Stomach (tissue), 8 donors: ENCODE measurements at regions not wholly inside any gene's neighbourhood (a gene's known extent, or its start where the extent isn't known, plus 50 kb on each side); places are given as distances from the start of the nearest gene placed in this dataset.
"Not testable (repeated sequence)": the region's sequence is repeated elsewhere in the genome, so short reads cannot be mapped to it uniquely, and the experiment has no call there.

Source experiments
- DNase-seq, 2 donors: peaks; one replicate each; pipeline versions ENCODE4 v3.0.0 to v3.0.0-alpha.2; 2013 to 2019
- H3K27ac ChIP-seq, 5 donors: fragments of 200-600 bp in 4 of 5; sonication (generic) in 4 of 5; one replicate each; pipeline ENCODE4 v1.5.1; 2013 to 2019; ENCODE audit warnings: mild to moderate bottlenecking in 1 of 5, moderate library complexity in 1 of 5
- H3K27me3 ChIP-seq, 3 donors: fragments of 200-600 bp; sonication (generic); one replicate each; pipeline ENCODE4 v1.5.1; 2017 to 2019; ENCODE audit warnings: mixed run types in 1 of 3
- H3K36me3 ChIP-seq, 4 donors: fragments of 200-600 bp; sonication (generic); 1 replicate in 3 of 4; 2 replicates in 1 of 4; pipeline ENCODE4 v1.5.1; 2016 to 2019
- H3K4me1 ChIP-seq, 4 donors: fragments of 200-600 bp; sonication (generic); one replicate each; pipeline ENCODE4 v1.5.1; 2016 to 2019
- H3K4me3 ChIP-seq, 4 donors: fragments of 200-600 bp; sonication (generic) in 3 of 4; one replicate each; pipeline ENCODE4 v1.5.1; 2016 to 2019; ENCODE audit warnings: mild to moderate bottlenecking in 1 of 4
- H3K9me3 ChIP-seq, 4 donors: fragments of 200-600 bp; sonication (generic); one replicate each; pipeline ENCODE4 v1.5.1; 2016 to 2019
- CTCF ChIP-seq, 7 experiments: fragments of 450-650 bp in 4 of 7; fragments of 200-600 bp in 3 of 7; sonication (generic) in 3 of 7; IDR thresholded peaks; one replicate each; pipeline ENCODE4 v1.5.1; 2016 to 2019; ENCODE audit warnings: antibody characterized with exemption in 7 of 7, control low read depth in 2 of 7, mild to moderate bottlenecking in 1 of 7
- EP300 ChIP-seq: sonication (generic); formaldehyde crosslinking; IDR thresholded peaks from one replicate; pipeline ENCODE4 v1.6.1; 2017; ENCODE audit warnings: antibody characterized with exemption
- POLR2A ChIP-seq, 4 donors: fragments of 450-650 bp; IDR thresholded peaks; one replicate each; pipeline ENCODE4 v1.6.1; 2016; ENCODE audit warnings: antibody characterized with exemption in 4 of 4, control low read depth in 2 of 4, mild to moderate bottlenecking in 1 of 4, moderate library complexity in 1 of 4
- POLR2AphosphoS5 ChIP-seq, 3 donors: sonication (generic); formaldehyde crosslinking; IDR thresholded peaks; one replicate each; pipeline ENCODE4 v1.6.1; 2016; ENCODE audit warnings: antibody characterized with exemption in 3 of 3
- WGBS, 5 donors: extraction: QIAGEN DNeasy Blood & Tissue Kit in 3 of 5; methylation state at CpG; one replicate each; pipeline versions ENCODE4 v1.1.5 to v1.1.7; 2013 to 2018; 5-methylcytosine and 5-hydroxymethylcytosine counted together
- intact Hi-C: fragments of 100-400 bp; cut with DNase I; formaldehyde crosslinking; loops from one replicate; pipeline ENCODE4 v1.15.1; 2023; ENCODE audit warnings: low total_unique reads
- donor health status: healthy with polysubstance abuse.
- donor health status: Bipolar disorder and iron deficiency.
- donor health status: healthy.

GRCh38 chr2:31805688-31806087 lies 205.1 kb downstream of the MEMO1 start:
- Histone ChIP-seq H3K27me3 (peaks cover 0 to 4% (median 0%) of the 10 kb centered on the region in 3 donors), H3K9me3 (no peaks in the 10 kb centered on the region), H3K27ac (no peak overlapping the region), H3K36me3 (no peaks in the 10 kb centered on the region), H3K4me3 (no peak overlapping the region), H3K4me1 (no peaks in the 10 kb centered on the region)
- no peak for DNase-seq
- intact Hi-C loops, result no loop called here
- TF ChIP-seq EP300, result no peak
- no peak for TF ChIP-seq POLR2A (IDR thresholded peaks at IDR 0.05)
- TF ChIP-seq POLR2AphosphoS5 (IDR thresholded peaks at IDR 0.05), result no peak
- no peak for TF ChIP-seq CTCF (IDR thresholded peaks at IDR 0.05)
- WGBS, 5 donors, result 79 to 88% (median 84%) methylated on average over 16 of the region's 16 CpGs

GRCh38 chr2:31803481-31804153 lies 207.2 kb downstream of the MEMO1 start:
- intact Hi-C loops, H3K36me3 ChIP-seq, H3K27ac ChIP-seq, DNase-seq, H3K4me3 ChIP-seq, H3K27me3 ChIP-seq, H3K9me3 ChIP-seq, H3K4me1 ChIP-seq: not testable (repeated sequence)
- 66 to 88% (median 75%) methylated on average over 8 to 44 of the region's 44 CpGs for WGBS, 5 donors

GRCh38 chr2:31802711-31803110 lies 208.1 kb downstream of the MEMO1 start:
- Histone ChIP-seq H3K4me3 (no peak overlapping the region), H3K27ac (no peak overlapping the region), H3K27me3 (peaks cover 0 to 4% (median 0%) of the 10 kb centered on the region in 3 donors), H3K36me3 (no peaks in the 10 kb centered on the region), H3K4me1 (no peaks in the 10 kb centered on the region), H3K9me3 (peaks cover 0 to 7% (median 3%) of the 10 kb centered on the region in 4 donors)
- DNase-seq, result no peak
- intact Hi-C loops, result no loop called here
- TF ChIP-seq POLR2AphosphoS5 (IDR thresholded peaks at IDR 0.05) (no peak), EP300 (no peak), CTCF (IDR thresholded peaks at IDR 0.05) (no peak), POLR2A (IDR thresholded peaks at IDR 0.05) (no peak)
- WGBS, 5 donors, result 89 to 97% (median 91%) methylated on average over 7 of the region's 7 CpGs

- intact Hi-C loops, H3K4me1 ChIP-seq, H3K36me3 ChIP-seq, H3K27me3 ChIP-seq, H3K4me3 ChIP-seq, DNase-seq, H3K27ac ChIP-seq: not testable (repeated sequence)
- peaks cover 0 to 19% (median 12%) of the 10 kb centered on the region in 4 donors for H3K9me3 ChIP-seq
- WGBS, 5 donors, result 79 to 90% (median 82%) methylated on average over 4 of the region's 4 CpGs
These were observed 211.5 kb downstream of the MEMO1 start for GRCh38 chr2:31799282-31799681.

GRCh38 chr2:31788273-31788672 lies 207.5 kb upstream of the SRD5A2 start:
- Histone ChIP-seq H3K4me1 (no peaks in the 10 kb centered on the region), H3K36me3 (no peaks in the 10 kb centered on the region), H3K27me3 (no peaks in the 10 kb centered on the region), H3K4me3 (no peak overlapping the region), H3K27ac (no peak overlapping the region), H3K9me3 (peaks cover 0 to 7% (median 7%) of the 10 kb centered on the region in 4 donors)
- DNase-seq, result no peak
- no peak for TF ChIP-seq EP300
- TF ChIP-seq POLR2AphosphoS5 (IDR thresholded peaks at IDR 0.05), result no peak
- TF ChIP-seq CTCF (IDR thresholded peaks at IDR 0.05), result no peak
- no peak for TF ChIP-seq POLR2A (IDR thresholded peaks at IDR 0.05)
- 86 to 93% (median 90%) methylated on average over 4 of the region's 4 CpGs for WGBS, 5 donors
- intact Hi-C loops, result no loop called here
